ENCODE measurements at regions not wholly inside any gene's neighbourhood (a gene's known extent, or its start where the extent isn't known, plus 50 kb on each side); places are given as distances from the start of the nearest gene placed in this dataset.

GRCh38 chr17:14918540-14918939 lies 346.6 kb downstream of the PMP22 start:
- DNase-seq (ENCODE audit: low read depth, low spot score) = no peak
- H3K27me3 ChIP-seq (ENCODE audit: control insufficient read depth, insufficient read depth, low read length) = no peaks in the 10 kb centered on the region
- no peak overlapping the region for H3K4me3 ChIP-seq (ENCODE audit: low read depth, low read length)
- H3K9me3 ChIP-seq (ENCODE audit: control insufficient read depth, insufficient read depth, low read length) = no peaks in the 10 kb centered on the region
- ChIA-PET POLR2A (no interaction called here), CTCF (interaction anchor here (0.6 kb wide), 1 partner anchor 839 kb away, joined by 4 read pairs; no protein-coding TSS in a partner anchor)
- no peak overlapping the region for H3K27ac ChIP-seq (ENCODE audit: low read depth, low read length)
- no peak for TF ChIP-seq CTCF (IDR thresholded peaks at IDR 0.05; ENCODE audit: low read depth, low read length)

- Histone ChIP-seq H3K4me3 (ENCODE audit: low read depth, low read length) (no peak overlapping the region), H3K9me3 (ENCODE audit: control insufficient read depth, insufficient read depth, low read length) (no peaks in the 10 kb centered on the region), H3K27ac (ENCODE audit: low read depth, low read length) (no peak overlapping the region), H3K27me3 (ENCODE audit: control insufficient read depth, insufficient read depth, low read length) (no peaks in the 10 kb centered on the region)
- ChIA-PET CTCF (interaction anchor here (2.8 kb wide), 1 partner anchor 16 kb away, joined by 9 read pairs; no protein-coding TSS in a partner anchor), POLR2A (no interaction called here)
- TF ChIP-seq CTCF (IDR thresholded peaks at IDR 0.05; ENCODE audit: low read depth, low read length) = no peak
- DNase-seq (ENCODE audit: low read depth, low spot score) = no peak
Measured at GRCh38 chr17:14910916-14911315, 354.2 kb downstream of the PMP22 start.

GRCh38 chr17:14904386-14904785 lies 360.7 kb downstream of the PMP22 start:
- Histone ChIP-seq H3K9me3 (ENCODE audit: control insufficient read depth, insufficient read depth, low read length) (no peaks in the 10 kb centered on the region), H3K27ac (ENCODE audit: low read depth, low read length) (no peak overlapping the region), H3K4me3 (ENCODE audit: low read depth, low read length) (no peak overlapping the region), H3K27me3 (ENCODE audit: control insufficient read depth, insufficient read depth, low read length) (no peaks in the 10 kb centered on the region)
- CTCF ChIA-PET = interaction anchor here (3.7 kb wide), 1 partner anchor 22 kb away, joined by 18 read pairs; no protein-coding TSS in a partner anchor
- no peak for TF ChIP-seq CTCF (IDR thresholded peaks at IDR 0.05; ENCODE audit: low read depth, low read length)
- POLR2A ChIA-PET = no interaction called here
- no peak for DNase-seq (ENCODE audit: low read depth, low spot score)

GRCh38 chr17:14903854-14904253 lies 361.3 kb downstream of the PMP22 start:
- no peak overlapping the region for H3K27ac ChIP-seq (ENCODE audit: low read depth, low read length)
- H3K27me3 ChIP-seq (ENCODE audit: control insufficient read depth, insufficient read depth, low read length) = no peaks in the 10 kb centered on the region
- DNase-seq (ENCODE audit: low read depth, low spot score) = no peak
- no peak overlapping the region for H3K4me3 ChIP-seq (ENCODE audit: low read depth, low read length)
- TF ChIP-seq CTCF (IDR thresholded peaks at IDR 0.05; ENCODE audit: low read depth, low read length) = no peak
- CTCF ChIA-PET = interaction anchor here (3.7 kb wide), 1 partner anchor 23 kb away, joined by 18 read pairs; no protein-coding TSS in a partner anchor
- POLR2A ChIA-PET = no interaction called here
- no peaks in the 10 kb centered on the region for H3K9me3 ChIP-seq (ENCODE audit: control insufficient read depth, insufficient read depth, low read length)

- ChIA-PET POLR2A (no interaction called here), CTCF (no interaction called here)
- no peak overlapping the region for H3K27ac ChIP-seq (ENCODE audit: low read depth, low read length)
- no peak for DNase-seq (ENCODE audit: low read depth, low spot score)
- no peaks in the 10 kb centered on the region for H3K27me3 ChIP-seq (ENCODE audit: control insufficient read depth, insufficient read depth, low read length)
- no peaks in the 10 kb centered on the region for H3K9me3 ChIP-seq (ENCODE audit: control insufficient read depth, insufficient read depth, low read length)
- TF ChIP-seq CTCF (IDR thresholded peaks at IDR 0.05; ENCODE audit: low read depth, low read length) = no peak
- H3K4me3 ChIP-seq (ENCODE audit: low read depth, low read length) = no peak overlapping the region
Measured at GRCh38 chr17:14902803-14903202, 362.3 kb downstream of the PMP22 start.
